ENCODE measurements at regions not wholly inside any gene's neighbourhood (a gene's known extent, or its start where the extent isn't known, plus 50 kb on each side); places are given as distances from the start of the nearest gene placed in this dataset.

GRCh38 chr10:36788152-36788551 lies 337.2 kb upstream of the ANKRD30A start:
- no peak for TF ChIP-seq CTCF (IDR thresholded peaks at IDR 0.05)
- TF ChIP-seq EZH2 (IDR thresholded peaks at IDR 0.05; ENCODE audit: borderline replicate concordance, insufficient read depth, low read depth, low read length, poor library complexity, severe bottlenecking), result no peak

Measured in B cell (primary cell).